Prostate gland (tissue), 2 donors: ENCODE measurements at regions not wholly inside any gene's neighbourhood (a gene's known extent, or its start where the extent isn't known, plus 50 kb on each side); places are given as distances from the start of the nearest gene placed in this dataset.

ENCODE experiments used
- DNase-seq: peaks from one replicate; pipeline ENCODE4 v3.0.0-alpha.2; 2019; ENCODE audit warnings: low spot score
- H3K27ac ChIP-seq, 2 donors: fragments of 200-600 bp; sonication (generic); 2 replicates each; pipeline ENCODE4 v1.5.1; 2017 to 2019
- H3K27me3 ChIP-seq: fragments of 200-600 bp; sonication (generic); replicated peaks from 2 replicates; pipeline ENCODE4 v1.5.1; 2019; ENCODE audit not compliant: insufficient read depth
- H3K36me3 ChIP-seq, 2 donors: fragments of 200-600 bp; sonication (generic); 1 replicate in 1 of 2; 2 replicates in 1 of 2; pipeline versions ENCODE4 v1.5.1 to v1.8.1; 2017 to 2019
- H3K4me1 ChIP-seq: fragments of 200-600 bp; sonication (generic); replicated peaks from 2 replicates; pipeline ENCODE4 v1.5.1; 2019
- H3K4me3 ChIP-seq, 2 donors: fragments of 200-600 bp; sonication (generic); 2 replicates each; pipeline ENCODE4 v1.5.1; 2017 to 2019
- H3K9me3 ChIP-seq: fragments of 200-600 bp; sonication (generic); 2 replicates; pipeline ENCODE4 v1.5.1; 2017
- CTCF ChIP-seq, 4 experiments: fragments of 200-600 bp in 2 of 4; fragments of 450-650 bp in 2 of 4; sonication (generic) in 2 of 4; IDR thresholded peaks; 1 replicate in 3 of 4; 2 replicates in 1 of 4; pipeline ENCODE4 v1.5.1; 2016 to 2019; ENCODE audit warnings: antibody characterized with exemption in 4 of 4, mild to moderate bottlenecking in 2 of 4, moderate library complexity in 2 of 4
- POLR2A ChIP-seq: fragments of 450-650 bp; IDR thresholded peaks from one replicate; pipeline ENCODE4 v1.6.1; 2016; ENCODE audit warnings: antibody characterized with exemption, mild to moderate bottlenecking
- POLR2AphosphoS5 ChIP-seq: sonication (generic); formaldehyde crosslinking; IDR thresholded peaks from one replicate; pipeline ENCODE4 v1.6.1; 2017; ENCODE audit warnings: antibody characterized with exemption
- whole genome bisulfite sequencing: methylation state at CpG from one replicate; pipeline ENCODE4 v1.1.5; 2018; 5-methylcytosine and 5-hydroxymethylcytosine counted together
- intact Hi-C: fragments of 100-400 bp; cut with DNase I; formaldehyde crosslinking; loops from one replicate; pipeline ENCODE4 v1.14.2; 2022

- Histone ChIP-seq H3K36me3 (no peaks in the 10 kb centered on the region), H3K27ac (no peak overlapping the region), H3K4me1 (no peaks in the 10 kb centered on the region), H3K9me3 (no peaks in the 10 kb centered on the region), H3K4me3 (no peak overlapping the region), H3K27me3 (no peaks in the 10 kb centered on the region)
- no peak for DNase-seq
- intact Hi-C loops = no loop called here
- TF ChIP-seq POLR2AphosphoS5 (no peak), POLR2A (no peak), CTCF (IDR thresholded peaks at IDR 0.05) (no peak)
- WGBS = 96% methylated on average over 6 of the region's 6 CpGs
These were observed 188.0 kb upstream of the RBPJ start for GRCh38 chr4:26132858-26133257.

GRCh38 chr4:26133840-26134239 is 187.0 kb upstream of the RBPJ start:
- 98% methylated on average over 2 of the region's 2 CpGs for WGBS
- intact Hi-C loops = no loop called here
- DNase-seq = no peak

GRCh38 chr4:26135331-26135730 is 185.5 kb upstream of the RBPJ start:
- WGBS = 46% methylated on average over 4 of the region's 4 CpGs
- no peaks in the 10 kb centered on the region for H3K9me3 ChIP-seq
- no peaks in the 10 kb centered on the region for H3K4me1 ChIP-seq
- no peaks in the 10 kb centered on the region for H3K27me3 ChIP-seq
- DNase-seq = no peak
- H3K36me3 ChIP-seq = no peaks in the 10 kb centered on the region
- no peak overlapping the region for H3K27ac ChIP-seq
- intact Hi-C loops = no loop called here
- no peak for TF ChIP-seq CTCF (IDR thresholded peaks at IDR 0.05)
- no peak for TF ChIP-seq POLR2A
- TF ChIP-seq POLR2AphosphoS5 = no peak
- no peak overlapping the region for H3K4me3 ChIP-seq

More at GRCh38 chr4:26133840-26134239, 187.0 kb upstream of the RBPJ start:
- no peaks in the 10 kb centered on the region for H3K4me1 ChIP-seq
- no peak overlapping the region for H3K4me3 ChIP-seq
- no peaks in the 10 kb centered on the region for H3K9me3 ChIP-seq
- TF ChIP-seq CTCF (IDR thresholded peaks at IDR 0.05) (no peak), POLR2AphosphoS5 (no peak), POLR2A (no peak)
- H3K27ac ChIP-seq = no peak overlapping the region
- no peaks in the 10 kb centered on the region for H3K27me3 ChIP-seq
- no peaks in the 10 kb centered on the region for H3K36me3 ChIP-seq

- Histone ChIP-seq H3K9me3 (no peaks in the 10 kb centered on the region), H3K4me1 (peaks cover 6% of the 10 kb centered on the region), H3K4me3 (no peak overlapping the region), H3K27ac (no peak overlapping the region), H3K27me3 (no peaks in the 10 kb centered on the region), H3K36me3 (no peaks in the 10 kb centered on the region)
- intact Hi-C loops = no loop called here
- TF ChIP-seq POLR2AphosphoS5 (no peak), CTCF (IDR thresholded peaks at IDR 0.05) (no peak), POLR2A (no peak)
- 92% methylated on average over 2 of the region's 2 CpGs for WGBS
- no peak for DNase-seq
These were observed 184.2 kb upstream of the RBPJ start for GRCh38 chr4:26136615-26137014.

- no peaks in the 10 kb centered on the region for H3K36me3 ChIP-seq
- intact Hi-C loops = no loop called here
These were observed 183.5 kb upstream of the RBPJ start for GRCh38 chr4:26137288-26137687.

More at GRCh38 chr4:26137288-26137687, 183.5 kb upstream of the RBPJ start:
- Histone ChIP-seq H3K4me1 (peaks cover 9% of the 10 kb centered on the region), H3K4me3 (no peak overlapping the region), H3K27me3 (no peaks in the 10 kb centered on the region), H3K27ac (no peak overlapping the region), H3K9me3 (no peaks in the 10 kb centered on the region)
- TF ChIP-seq POLR2AphosphoS5 (no peak), POLR2A (no peak), CTCF (IDR thresholded peaks at IDR 0.05) (no peak)
- no peak for DNase-seq
- 90% methylated on average over 5 of the region's 5 CpGs for WGBS
